KMS-11 (cell line): ENCODE measurements at regions not wholly inside any gene's neighbourhood (a gene's known extent, or its start where the extent isn't known, plus 50 kb on each side); places are given as distances from the start of the nearest gene placed in this dataset.

Experiments
- H2AFZ ChIP-seq: fragments of 200-600 bp; sonication (generic); 2 replicates; pipeline ENCODE4 v1.6.1; 2016; ENCODE audit warnings: antibody characterized with exemption, mixed run types, low read depth
- H3K27ac ChIP-seq: fragments of 200-600 bp; sonication (generic); 2 replicates; pipeline ENCODE4 v1.6.1; 2016; ENCODE audit warnings: mild to moderate bottlenecking, mixed run types
- H3K27me3 ChIP-seq: fragments of 200-600 bp; sonication (generic); 2 replicates; pipeline ENCODE4 v1.6.1; 2017; ENCODE audit warnings: mild to moderate bottlenecking, low read depth, mixed run types, moderate library complexity; ENCODE audit not compliant: insufficient read depth
- H3K36me3 ChIP-seq: fragments of 200-600 bp; sonication (generic); 2 replicates; pipeline ENCODE4 v1.6.1; 2017; ENCODE audit warnings: mild to moderate bottlenecking, mixed run types; ENCODE audit not compliant: insufficient read depth
- H3K4me1 ChIP-seq: fragments of 200-600 bp; sonication (generic); 2 replicates; pipeline ENCODE4 v1.6.1; 2016; ENCODE audit warnings: mild to moderate bottlenecking, low read depth, mixed run types; ENCODE audit not compliant: poor library complexity, severe bottlenecking
- H3K4me2 ChIP-seq: fragments of 200-600 bp; sonication (generic); 2 replicates; pipeline ENCODE4 v1.7.0; 2016; ENCODE audit warnings: mild to moderate bottlenecking, mixed run types
- H3K4me3 ChIP-seq: fragments of 200-600 bp; sonication (generic); IDR thresholded peaks from 2 replicates; pipeline ENCODE4 v1.6.1; 2017; ENCODE audit warnings: low read depth, low read length, mixed read lengths; ENCODE audit not compliant: insufficient read depth
- H3K79me2 ChIP-seq: fragments of 200-600 bp; sonication (generic); 2 replicates; pipeline ENCODE4 v1.6.1; 2016; ENCODE audit warnings: low read depth, mixed run types; ENCODE audit not compliant: insufficient read depth
- H3K9ac ChIP-seq: fragments of 200-600 bp; sonication (generic); 2 replicates; pipeline ENCODE4 v1.6.1; 2016; ENCODE audit warnings: mild to moderate bottlenecking, mixed run types
- H4K20me1 ChIP-seq: fragments of 200-600 bp; sonication (generic); 2 replicates; pipeline ENCODE4 v1.6.1; 2016; ENCODE audit warnings: mild to moderate bottlenecking, mixed run types; ENCODE audit not compliant: insufficient read depth
- CTCF ChIP-seq: fragments of 200-600 bp; sonication (generic); conservative IDR thresholded peaks from 2 replicates; pipeline ENCODE4 v1.6.1; 2017; ENCODE audit warnings: low read depth, mild to moderate bottlenecking, antibody characterized with exemption, low read length, moderate library complexity, mixed read lengths

GRCh38 chr15:70294731-70295305 is 197.1 kb upstream of the TLE3 start:
- no peak overlapping the region for H3K27ac ChIP-seq
- H3K4me1 ChIP-seq = peaks cover 17% of the 10 kb centered on the region
- H3K27me3 ChIP-seq = no peaks in the 10 kb centered on the region
- TF ChIP-seq CTCF = no peak
- H3K4me2 ChIP-seq = no peak overlapping the region
- H3K4me3 ChIP-seq = no peak overlapping the region
- H4K20me1 ChIP-seq = no peaks in the 10 kb centered on the region
- H3K9ac ChIP-seq = no peak overlapping the region
- H3K79me2 ChIP-seq = no peaks in the 10 kb centered on the region
- H3K36me3 ChIP-seq = no peaks in the 10 kb centered on the region
- H2AFZ ChIP-seq = no peak overlapping the region

GRCh38 chr15:70293591-70294470 is 196.1 kb upstream of the TLE3 start:
- Histone ChIP-seq H3K4me3 (no peak overlapping the region), H3K9ac (no peak overlapping the region), H4K20me1 (no peaks in the 10 kb centered on the region)

GRCh38 chr15:70293138-70293537 is 195.4 kb upstream of the TLE3 start:
- H2AFZ ChIP-seq = no peak overlapping the region
- H3K79me2 ChIP-seq = no peaks in the 10 kb centered on the region
- H3K27me3 ChIP-seq = no peaks in the 10 kb centered on the region
- no peak overlapping the region for H3K4me2 ChIP-seq
- no peaks in the 10 kb centered on the region for H3K36me3 ChIP-seq
- no peak overlapping the region for H3K4me3 ChIP-seq
- H4K20me1 ChIP-seq = no peaks in the 10 kb centered on the region
- no peak for TF ChIP-seq CTCF
- peaks cover under 1% of the 10 kb centered on the region for H3K4me1 ChIP-seq
- H3K27ac ChIP-seq = no peak overlapping the region
- H3K9ac ChIP-seq = no peak overlapping the region

More at GRCh38 chr15:70293591-70294470, 196.1 kb upstream of the TLE3 start:
- no peak for TF ChIP-seq CTCF
- Histone ChIP-seq H3K27me3 (no peaks in the 10 kb centered on the region), H3K36me3 (no peaks in the 10 kb centered on the region), H3K27ac (no peak overlapping the region), H3K79me2 (no peaks in the 10 kb centered on the region), H3K4me2 (no peak overlapping the region), H2AFZ (no peak overlapping the region), H3K4me1 (peaks cover 7% of the 10 kb centered on the region)

DNA sequence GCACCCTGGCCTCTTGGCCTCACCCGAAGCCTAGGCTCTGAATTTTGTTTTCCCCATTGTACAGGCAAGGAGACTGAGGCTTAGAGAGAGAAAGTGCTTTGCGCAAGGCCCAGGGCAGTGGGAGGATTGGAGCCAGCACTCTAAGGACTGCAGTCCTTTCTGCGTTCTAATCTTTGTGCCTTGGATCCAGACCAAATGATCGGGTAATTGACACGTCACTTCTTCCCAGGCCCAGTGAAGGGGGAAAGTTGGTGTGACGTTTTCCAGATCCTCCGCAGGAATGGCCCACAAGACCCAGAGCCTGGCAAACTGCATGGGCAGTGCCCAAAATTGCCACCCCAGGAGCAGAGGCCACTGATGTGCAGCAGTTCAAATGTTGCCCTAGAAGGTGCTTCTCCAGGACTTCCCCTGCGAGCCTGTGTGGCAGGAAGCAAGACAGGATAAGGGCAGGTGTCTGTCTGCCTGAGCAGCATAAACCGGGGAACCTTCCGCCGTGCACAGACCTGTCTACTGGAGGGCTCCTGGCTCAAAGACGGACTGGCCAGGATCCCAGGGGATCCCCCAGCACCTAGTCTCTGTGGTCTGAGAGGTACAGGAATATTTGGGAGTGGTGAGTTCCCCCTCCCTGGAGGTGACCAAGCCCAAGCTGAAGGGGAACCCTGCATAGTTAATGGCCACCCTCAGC is 194.5 kb upstream of the TLE3 start:
- no peak overlapping the region for H3K4me2 ChIP-seq
- H2AFZ ChIP-seq = no peak overlapping the region
- H4K20me1 ChIP-seq = no peaks in the 10 kb centered on the region
- no peaks in the 10 kb centered on the region for H3K36me3 ChIP-seq
- no peak overlapping the region for H3K27ac ChIP-seq
- no peaks in the 10 kb centered on the region for H3K79me2 ChIP-seq
- no peak overlapping the region for H3K4me3 ChIP-seq
- no peaks in the 10 kb centered on the region for H3K4me1 ChIP-seq
- H3K9ac ChIP-seq = no peak overlapping the region
- H3K27me3 ChIP-seq = no peaks in the 10 kb centered on the region
- no peak for TF ChIP-seq CTCF
